Fibroblast of the aortic adventitia (primary cell): ENCODE measurements at regions not wholly inside any gene's neighbourhood (a gene's known extent, or its start where the extent isn't known, plus 50 kb on each side); places are given as distances from the start of the nearest gene placed in this dataset.

Experiments
- DNase-seq: peaks from one replicate; pipeline ENCODE4 v3.0.0-alpha.2; 2010; ENCODE audit warnings: low read depth
- H3K4me3 ChIP-seq: 2 replicates; pipeline ENCODE4 v1.5.1; 2011; ENCODE audit warnings: low read depth, mild to moderate bottlenecking, control low read depth, low read length, moderate library complexity
- TF ChIP-seq, protein P1 (sequence below): IDR thresholded peaks from 2 replicates; pipeline ENCODE4 v1.5.1; 2011; ENCODE audit warnings: mild to moderate bottlenecking, low read length, control low read depth, inconsistent platforms; ENCODE audit not compliant: insufficient read depth

- no peak overlapping the region for H3K4me3 ChIP-seq
- TF ChIP-seq, protein P1, sequence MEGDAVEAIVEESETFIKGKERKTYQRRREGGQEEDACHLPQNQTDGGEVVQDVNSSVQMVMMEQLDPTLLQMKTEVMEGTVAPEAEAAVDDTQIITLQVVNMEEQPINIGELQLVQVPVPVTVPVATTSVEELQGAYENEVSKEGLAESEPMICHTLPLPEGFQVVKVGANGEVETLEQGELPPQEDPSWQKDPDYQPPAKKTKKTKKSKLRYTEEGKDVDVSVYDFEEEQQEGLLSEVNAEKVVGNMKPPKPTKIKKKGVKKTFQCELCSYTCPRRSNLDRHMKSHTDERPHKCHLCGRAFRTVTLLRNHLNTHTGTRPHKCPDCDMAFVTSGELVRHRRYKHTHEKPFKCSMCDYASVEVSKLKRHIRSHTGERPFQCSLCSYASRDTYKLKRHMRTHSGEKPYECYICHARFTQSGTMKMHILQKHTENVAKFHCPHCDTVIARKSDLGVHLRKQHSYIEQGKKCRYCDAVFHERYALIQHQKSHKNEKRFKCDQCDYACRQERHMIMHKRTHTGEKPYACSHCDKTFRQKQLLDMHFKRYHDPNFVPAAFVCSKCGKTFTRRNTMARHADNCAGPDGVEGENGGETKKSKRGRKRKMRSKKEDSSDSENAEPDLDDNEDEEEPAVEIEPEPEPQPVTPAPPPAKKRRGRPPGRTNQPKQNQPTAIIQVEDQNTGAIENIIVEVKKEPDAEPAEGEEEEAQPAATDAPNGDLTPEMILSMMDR = no peak
- no peak for DNase-seq
These were observed 428.5 kb downstream of the IRS2 start for GRCh38 chr13:109357751-109358471.

DNA sequence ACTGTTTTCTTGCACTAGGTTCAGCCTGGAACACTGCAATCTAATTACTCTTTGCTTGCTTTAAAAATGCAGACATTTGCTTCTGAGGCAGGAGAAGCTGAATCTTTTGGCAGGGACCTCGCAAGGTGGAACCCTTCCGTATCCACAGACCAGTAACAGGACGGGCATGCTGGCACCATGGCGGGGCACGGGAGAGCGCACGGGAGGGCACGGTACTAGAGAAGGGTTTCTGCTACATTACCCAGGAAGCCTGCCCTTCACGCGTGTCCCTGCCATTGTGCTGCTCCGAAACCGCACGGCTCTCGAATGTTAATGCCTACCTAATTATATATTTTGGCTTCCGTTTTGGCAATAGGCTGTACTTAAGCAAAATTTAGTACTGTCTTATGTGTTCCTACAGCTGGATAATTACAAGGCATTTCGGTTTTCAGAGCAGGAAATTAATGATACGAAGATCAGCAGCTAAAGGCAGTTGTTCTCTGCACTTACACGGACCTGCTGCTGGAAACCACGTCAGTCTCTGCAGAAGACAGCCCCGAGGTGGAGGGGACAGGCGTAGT, 430.4 kb downstream of the IRS2 start:
- no peak for DNase-seq
- H3K4me3 ChIP-seq = no peak overlapping the region
- TF ChIP-seq, protein P1 = no peak

DNA sequence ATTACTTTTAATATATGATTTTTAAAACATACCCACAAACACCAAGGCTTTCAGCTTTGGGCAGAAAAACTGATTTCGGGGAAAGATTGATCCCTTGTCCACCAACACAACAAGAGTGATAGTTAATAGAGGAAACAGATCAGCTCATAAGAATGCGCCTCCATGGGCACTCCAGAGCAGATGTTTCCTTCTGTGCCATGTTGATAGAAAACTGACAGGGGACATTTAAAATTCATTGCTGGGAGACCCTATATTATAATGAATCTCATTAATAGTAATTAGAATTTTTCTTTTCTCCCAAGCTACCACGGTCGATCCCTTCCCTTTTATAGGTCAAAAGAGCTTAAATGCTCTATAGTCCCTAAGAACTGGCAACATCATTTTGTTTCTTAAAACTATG, 431.2 kb downstream of the IRS2 start:
- H3K4me3 ChIP-seq = no peak overlapping the region
- TF ChIP-seq, protein P1 = no peak
- DNase-seq = no peak

DNA sequence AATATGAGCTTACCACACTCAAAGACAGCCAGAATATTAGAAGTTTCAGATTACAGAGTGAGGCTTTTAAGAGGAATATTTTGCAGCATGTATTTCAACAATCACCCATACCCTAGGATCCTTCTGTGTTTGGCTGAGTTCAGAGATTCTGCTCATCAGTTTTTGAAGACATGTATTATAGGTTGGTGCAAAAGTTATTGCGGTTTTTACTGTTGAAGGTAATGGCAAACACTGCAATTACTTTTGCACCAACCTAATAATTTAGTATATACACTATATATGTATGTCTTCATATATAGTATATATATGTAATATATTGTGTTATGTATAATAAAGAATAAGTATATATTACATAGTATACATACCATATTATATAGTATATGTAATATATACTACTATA, 435.1 kb downstream of the IRS2 start:
- no peak for DNase-seq
- no peak overlapping the region for H3K4me3 ChIP-seq
- TF ChIP-seq, protein P1 = no peak

DNA sequence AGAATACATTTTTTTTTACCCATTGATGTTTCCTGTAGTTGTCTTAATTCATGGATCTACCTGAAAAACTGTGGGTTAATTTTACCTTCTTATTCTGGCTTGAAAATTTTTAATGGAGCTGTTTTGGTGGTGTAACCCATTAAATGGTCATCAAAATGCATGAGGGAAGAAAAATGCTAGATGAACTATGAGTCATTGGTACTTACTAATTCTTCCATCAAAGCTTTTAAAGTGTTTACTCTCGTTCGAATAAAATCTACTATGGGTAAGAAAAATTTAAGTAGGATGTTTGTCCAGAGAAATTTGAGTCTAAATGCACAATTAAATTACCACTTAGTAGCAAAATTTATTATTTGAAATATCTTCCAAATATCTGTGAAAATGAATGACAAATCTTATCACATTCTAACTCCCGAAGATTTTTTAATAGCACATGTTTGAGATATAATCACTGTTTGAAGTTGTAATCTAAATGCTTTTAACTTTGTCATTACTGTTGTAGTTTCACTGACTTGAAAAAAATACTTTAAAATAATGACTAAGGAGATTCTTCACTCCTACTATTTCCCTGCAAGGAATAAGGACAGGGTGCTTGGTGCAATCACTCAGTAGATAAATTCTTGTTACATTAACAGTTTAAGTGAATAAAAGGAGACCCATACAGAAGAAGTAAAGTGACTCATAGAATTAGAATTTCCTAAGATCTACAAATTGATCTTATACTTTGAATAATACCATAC, 437.7 kb downstream of the IRS2 start:
- peak; percentile 6 for DNase-seq

GRCh38 chr13:109346060-109346459, 440.3 kb downstream of the IRS2 start:
- TF ChIP-seq, protein P1 = no peak
- DNase-seq = no peak
- H3K4me3 ChIP-seq = no peak overlapping the region

More for the DNA sequence above, 437.7 kb downstream of the IRS2 start:
- TF ChIP-seq, protein P1 = no peak
- H3K4me3 ChIP-seq = no peak overlapping the region
